GM12891 (cell line): ENCODE measurements at regions not wholly inside any gene's neighbourhood (a gene's known extent, or its start where the extent isn't known, plus 50 kb on each side); places are given as distances from the start of the nearest gene placed in this dataset.

Source experiments
- DNase-seq: peaks from one replicate; pipeline ENCODE4 v3.0.0; 2011; ENCODE audit warnings: low spot score; ENCODE audit not compliant: insufficient read length
- FAIRE-seq: peaks from 2 replicates; lab custom pipeline; 2011; peaks lifted over from hg19 to GRCh38; lab: Jason Lieb, UNC
- PAX5 ChIP-seq: IDR thresholded peaks from 2 replicates; pipeline ENCODE4 v1.6.1; 2011; ENCODE audit warnings: low read length, moderate library complexity, mild to moderate bottlenecking; ENCODE audit not compliant: insufficient read depth, severe bottlenecking
- POLR2A ChIP-seq: IDR thresholded peaks from 2 replicates; pipeline ENCODE4 v1.6.1; 2011; ENCODE audit warnings: low read depth, low read length, control low read depth
- POLR2AphosphoS5 ChIP-seq: IDR thresholded peaks from 2 replicates; pipeline ENCODE4 v1.6.1; 2011; ENCODE audit warnings: low read depth, low read length, control low read depth
- POU2F2 ChIP-seq: IDR thresholded peaks from 2 replicates; pipeline ENCODE4 v1.6.1; 2011; ENCODE audit warnings: low read depth, mild to moderate bottlenecking, control low read depth, low read length, moderate library complexity
- SPI1 ChIP-seq: IDR thresholded peaks from 2 replicates; pipeline ENCODE4 v1.6.1; 2011; ENCODE audit warnings: low read depth, low read length, control low read depth
- TAF1 ChIP-seq: IDR thresholded peaks from 2 replicates; pipeline ENCODE4 v1.6.1; 2011; ENCODE audit warnings: low read depth, low read length, control low read depth

GRCh38 chr9:14401911-14402310 is 88.0 kb upstream of the NFIB start:
- TF ChIP-seq POU2F2 (no peak), POLR2AphosphoS5 (no peak), POLR2A (no peak), SPI1 (no peak)
- no peak for FAIRE-seq
- DNase-seq = no peak

GRCh38 chr9:14400658-14400995 is 86.7 kb upstream of the NFIB start:
- no peak for TF ChIP-seq POU2F2
- no peak for TF ChIP-seq TAF1
- no peak for TF ChIP-seq POLR2A
- no peak for TF ChIP-seq PAX5
- no peak for TF ChIP-seq SPI1
- no peak for TF ChIP-seq POLR2AphosphoS5
- no peak for DNase-seq
- no peak for FAIRE-seq

DNA sequence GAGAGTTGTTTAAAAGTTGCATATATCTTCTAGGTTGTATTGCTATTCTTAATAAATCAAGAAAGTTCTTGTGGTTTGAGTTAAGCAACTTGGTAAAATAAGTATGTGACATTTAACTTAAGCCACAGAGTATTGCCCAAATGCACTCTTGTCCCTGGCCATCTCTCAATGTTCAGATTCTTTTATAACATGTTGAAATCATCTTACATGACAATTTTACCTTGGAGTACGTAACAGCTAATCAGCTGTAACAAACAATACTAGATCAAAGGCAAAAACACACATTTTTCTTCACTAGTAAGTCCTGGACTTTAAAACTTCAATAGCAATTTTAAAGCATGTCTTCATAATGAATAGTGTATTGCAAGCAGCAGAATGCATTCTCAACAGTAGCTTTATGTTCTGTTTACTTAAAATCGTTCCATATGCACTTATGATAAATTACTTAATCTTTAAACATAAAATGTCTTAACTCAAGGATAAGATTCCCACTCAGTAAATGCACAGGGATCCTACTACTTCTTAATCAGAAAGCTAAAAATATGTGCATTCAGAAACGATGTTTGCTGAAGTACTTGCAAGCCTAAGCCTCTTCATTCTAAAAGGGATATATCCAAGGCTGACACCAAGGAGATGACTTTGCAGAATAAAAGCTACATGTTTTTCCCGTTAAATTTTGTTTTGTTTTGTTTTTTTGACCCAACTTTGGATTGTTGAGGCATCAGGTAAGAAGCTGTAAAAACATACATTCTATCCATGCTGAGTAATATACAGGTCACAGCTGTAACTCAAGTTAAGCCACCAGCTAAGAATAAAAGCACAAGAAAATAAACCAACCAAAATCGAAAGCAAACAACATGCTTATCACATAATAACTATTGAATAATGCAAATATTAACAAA is 86.1 kb upstream of the NFIB start:
- DNase-seq (no peak), FAIRE-seq (no peak)
- TF ChIP-seq PAX5 = no peak
- no peak for TF ChIP-seq POLR2A
- no peak for TF ChIP-seq POLR2AphosphoS5
- TF ChIP-seq POU2F2 = no peak
- no peak for TF ChIP-seq TAF1
- TF ChIP-seq SPI1 = no peak

GRCh38 chr9:14398473-14398872 is 84.5 kb upstream of the NFIB start:
- DNase-seq (no peak), FAIRE-seq (no peak)
- TF ChIP-seq TAF1 (no peak), POLR2AphosphoS5 (no peak)

GRCh38 chr9:14396171-14396570 is 82.2 kb upstream of the NFIB start:
- DNase-seq (no peak), FAIRE-seq (no peak)
- TF ChIP-seq PAX5 = no peak
- TF ChIP-seq POU2F2 = no peak
- TF ChIP-seq POLR2A = no peak
- no peak for TF ChIP-seq POLR2AphosphoS5
- no peak for TF ChIP-seq SPI1
- no peak for TF ChIP-seq TAF1

DNA sequence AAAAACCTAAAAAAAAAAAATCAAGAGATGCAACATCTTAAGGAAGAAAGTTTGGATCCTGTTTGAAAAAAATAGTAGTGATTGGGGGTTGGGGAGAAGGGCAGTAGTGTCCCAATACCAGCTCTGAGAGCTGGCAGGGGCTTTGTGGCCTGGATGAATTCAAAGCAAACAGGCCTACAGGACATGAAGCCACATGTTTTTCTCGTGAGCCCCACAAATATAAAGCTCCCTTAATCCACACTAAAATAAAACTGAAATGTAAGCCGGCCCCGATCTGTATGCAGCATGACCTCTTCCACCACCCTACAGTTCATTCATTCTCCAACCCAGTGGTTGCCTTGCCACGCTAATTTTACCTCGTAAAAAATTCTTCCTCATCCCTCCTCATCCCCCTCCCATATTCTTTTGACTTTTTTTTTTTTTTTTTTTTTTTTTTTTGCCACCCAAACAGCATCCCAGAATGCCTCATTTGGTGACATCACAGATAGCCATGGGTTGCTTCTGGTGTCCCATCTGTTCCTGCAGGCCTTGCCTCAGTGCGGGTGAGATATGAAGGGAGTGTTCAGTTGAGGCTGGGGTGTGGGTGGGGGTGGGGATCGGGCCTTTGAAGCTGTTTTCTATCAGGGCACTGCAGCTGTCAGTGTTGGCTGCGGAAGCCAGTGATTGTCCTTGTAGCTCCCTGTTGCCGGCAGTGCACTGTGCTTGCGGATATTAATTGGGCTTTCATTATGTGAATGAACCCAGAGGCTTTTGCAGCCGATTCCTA is 81.6 kb upstream of the NFIB start:
- FAIRE-seq (no peak), DNase-seq (no peak)
- no peak for TF ChIP-seq POU2F2
- no peak for TF ChIP-seq PAX5
- no peak for TF ChIP-seq SPI1
- no peak for TF ChIP-seq TAF1
- TF ChIP-seq POLR2AphosphoS5 = no peak
- TF ChIP-seq POLR2A = no peak

DNA sequence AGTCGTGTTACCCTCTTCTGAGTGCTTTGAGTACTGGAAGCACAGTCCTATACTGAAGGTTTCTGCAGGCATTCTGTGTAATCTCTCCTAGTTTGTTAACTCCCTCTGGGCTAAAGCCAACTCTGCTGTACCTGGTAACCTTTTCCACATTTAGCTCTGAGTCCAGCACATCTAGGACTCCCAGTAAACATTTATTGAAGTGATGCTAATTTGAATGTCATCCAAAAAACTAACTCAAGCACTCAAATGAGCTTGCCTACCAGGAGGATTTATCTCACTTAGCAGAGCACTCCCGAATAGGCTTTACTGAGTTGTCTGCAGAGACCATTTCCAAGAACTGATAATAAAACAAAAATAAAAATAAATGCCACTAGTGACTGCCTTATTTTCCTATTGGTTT is 79.5 kb upstream of the NFIB start:
- DNase-seq = no peak
- FAIRE-seq = no peak
- TF ChIP-seq POLR2AphosphoS5 (no peak), SPI1 (no peak), TAF1 (no peak), POLR2A (no peak), POU2F2 (no peak), PAX5 (no peak)

- DNase-seq = no peak
- FAIRE-seq = no peak
- no peak for TF ChIP-seq POLR2AphosphoS5
- TF ChIP-seq POU2F2 = no peak
- no peak for TF ChIP-seq PAX5
- TF ChIP-seq SPI1 = no peak
- TF ChIP-seq TAF1 = no peak
- no peak for TF ChIP-seq POLR2A
These were observed 77.7 kb upstream of the NFIB start for GRCh38 chr9:14391620-14392019.

GRCh38 chr9:14389657-14390056 is 75.7 kb upstream of the NFIB start:
- TF ChIP-seq TAF1 = no peak
- TF ChIP-seq POU2F2 = no peak
- DNase-seq (no peak), FAIRE-seq (no peak)

- TF ChIP-seq POLR2AphosphoS5 (no peak), PAX5 (no peak), SPI1 (no peak), POLR2A (no peak), POU2F2 (no peak), TAF1 (no peak)
- FAIRE-seq (no peak), DNase-seq (no peak)
These were observed 75.2 kb upstream of the NFIB start for GRCh38 chr9:14389146-14389545.
